ENCODE measurements at regions not wholly inside any gene's neighbourhood (a gene's known extent, or its start where the extent isn't known, plus 50 kb on each side); places are given as distances from the start of the nearest gene placed in this dataset.

DNA sequence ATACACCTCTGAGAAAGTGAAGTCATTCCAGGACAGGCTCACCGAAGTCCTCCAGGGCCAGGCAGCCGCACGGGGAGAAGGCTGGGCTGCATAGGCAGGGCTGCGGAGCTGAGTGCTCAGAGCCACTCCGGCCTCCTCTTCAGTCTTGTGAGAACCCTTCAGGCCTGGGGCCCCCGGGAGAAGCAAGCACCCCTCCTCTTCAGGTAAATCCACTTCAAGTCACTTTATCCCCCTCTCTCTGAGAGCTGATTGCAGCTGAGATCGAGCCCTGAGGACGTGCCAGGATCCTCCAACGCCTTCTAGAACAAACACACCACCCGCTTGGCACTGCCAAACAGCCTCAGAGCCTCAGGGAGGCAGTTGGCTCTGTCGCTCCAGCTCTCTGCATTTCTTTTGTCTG, 1526.3 kb downstream of the BRD1 start:
- TF ChIP-seq ZNF274 (IDR thresholded peaks at IDR 0.05; ENCODE audit: low read depth, low read length) (no peak), MAX (IDR thresholded peaks at IDR 0.05) (no peak), POLR2A (IDR thresholded peaks at IDR 0.05; ENCODE audit: borderline replicate concordance, extremely low read depth, insufficient read depth, insufficient read length) (no peak), SRF (IDR thresholded peaks at IDR 0.05; ENCODE audit: low read depth) (no peak), ELF1 (IDR thresholded peaks at IDR 0.05; ENCODE audit: borderline replicate concordance, low read depth) (no peak), CEBPB (IDR thresholded peaks at IDR 0.05; ENCODE audit: low read depth) (no peak), RAD21 (IDR thresholded peaks at IDR 0.05; ENCODE audit: low read depth) (no peak), FOSL1 (IDR thresholded peaks at IDR 0.05; ENCODE audit: low read depth) (no peak), REST (IDR thresholded peaks at IDR 0.05; ENCODE audit: low read depth) (no peak), ZBTB33 (IDR thresholded peaks at IDR 0.05; ENCODE audit: extremely low read depth, insufficient replicate concordance, low read length) (no peak), ZFX (IDR thresholded peaks at IDR 0.05) (no peak), CBX3 (IDR thresholded peaks at IDR 0.05; ENCODE audit: low read depth) (no peak), JUND (IDR thresholded peaks at IDR 0.05) (no peak), EZH2 (IDR thresholded peaks at IDR 0.05) (no peak), SIN3A (IDR thresholded peaks at IDR 0.05; ENCODE audit: low read depth) (no peak)
- H3K27me3 ChIP-seq (ENCODE audit: insufficient read depth, low read length) = 0 out of 2 replicates have a peak, but pooled peaks cover 2% of the 10 kb centered on the region

More for the DNA sequence above, 1526.3 kb downstream of the BRD1 start:
- Histone ChIP-seq H3K4me1 (ENCODE audit: control insufficient read depth in 1 of 2, insufficient read depth in 2 of 2, low read length in 2 of 2) (no peaks in the 10 kb centered on the region), H2AFZ (ENCODE audit: low read depth, low read length, poor library complexity, severe bottlenecking) (no peak overlapping the region), H3K36me3 (ENCODE audit: control insufficient read depth in 1 of 2, insufficient read depth in 2 of 2, low read length in 2 of 2) (no peaks in the 10 kb centered on the region), H3K9me2 (ENCODE audit: insufficient read depth) (no peaks in the 10 kb centered on the region), H3K79me2 (ENCODE audit: insufficient read depth, low read length) (no peaks in the 10 kb centered on the region), H3K9me3 (ENCODE audit: control insufficient read depth in 1 of 2, insufficient read depth in 1 of 2, low read depth in 1 of 2, low read length in 2 of 2) (peaks cover 0 to 4% of the 10 kb centered on the region in 2 experiments; a peak in 1 of 4 replicates), H4K20me1 (ENCODE audit: insufficient read depth) (no peaks in the 10 kb centered on the region), H3K4me3 (replicated peaks in 1 of 2; ENCODE audit: low read depth in 1 of 2, low read length in 2 of 2) (no peak overlapping the region), H3K4me2 (ENCODE audit: low read length) (no peak overlapping the region), H3K27ac (ENCODE audit: low read depth, low read length) (no peak overlapping the region), H3K9ac (ENCODE audit: low read length) (no peak overlapping the region)
- DNase-seq (ENCODE audit: low read depth, low spot score) (no peak), ATAC-seq (no peak)
- POLR2A ChIA-PET = no interaction called here
- no TSS peak for BruUV-seq (replicated peaks)
- RAD21 ChIA-PET (ENCODE audit: low non-redundant PET in 1 of 2, low total read pairs in 2 of 2, uncharacterized antibody in 2 of 2, unreplicated experiment in 2 of 2) = no interaction called here
- intact Hi-C loops (cut with micrococcal nuclease) = no loop called here
- CTCF ChIA-PET = no interaction called here
